ENCODE measurements at regions not wholly inside any gene's neighbourhood (a gene's known extent, or its start where the extent isn't known, plus 50 kb on each side); places are given as distances from the start of the nearest gene placed in this dataset.

- BruUV-seq (replicated peaks) = no TSS peak
- TF ChIP-seq JUN (IDR thresholded peaks at IDR 0.05; ENCODE audit: borderline replicate concordance, insufficient read depth, insufficient read length, low read depth) (no peak), EZH2 (IDR thresholded peaks at IDR 0.05; ENCODE audit: borderline replicate concordance, low read depth, low read length, severe bottlenecking) (no peak), CTCF (IDR thresholded peaks at IDR 0.05; ENCODE audit: extremely low read depth in 1 of 2, insufficient read depth in 1 of 2, low read depth in 1 of 2, low read length in 2 of 2) (no peak), POLR2A (IDR thresholded peaks at IDR 0.05; ENCODE audit: low read depth, low read length) (no peak), MAX (IDR thresholded peaks at IDR 0.05; ENCODE audit: insufficient read depth, insufficient read length) (no peak), FOS (IDR thresholded peaks at IDR 0.05; ENCODE audit: borderline replicate concordance, insufficient read depth, low read length) (no peak), GATA2 (IDR thresholded peaks at IDR 0.05; ENCODE audit: insufficient read depth, insufficient read length, low read depth, low read length) (no peak)
- FAIRE-seq (no peak), DNase-seq (ENCODE audit: low read depth, low spot score) (no peak)
- peaks cover 2 to 4% of the 10 kb centered on the region in 2 experiments for H3K27me3 ChIP-seq (ENCODE audit: control insufficient read depth in 2 of 2, insufficient read depth in 2 of 2, low read length in 2 of 2)
- H3K79me2 ChIP-seq (ENCODE audit: control insufficient read depth, insufficient read depth, low read length) = no peaks in the 10 kb centered on the region
- CTCF ChIA-PET = interaction anchor here (1.6 kb wide), 1 partner anchor 12 kb away, joined by 7 read pairs; no protein-coding TSS in a partner anchor
- no peaks in the 10 kb centered on the region for H3K9me3 ChIP-seq (replicated peaks; ENCODE audit: control insufficient read depth, insufficient read depth, low read length)
- no peaks in the 10 kb centered on the region for H4K20me1 ChIP-seq (replicated peaks; ENCODE audit: control insufficient read depth, extremely low read depth, insufficient read depth, low read length)
- POLR2A ChIA-PET = no interaction called here
- intact Hi-C loops (cut with micrococcal nuclease) (no loop called here), dilution Hi-C loops (cut with MboI; ENCODE audit: extremely low pct_ligation_motif_present, low sequenced_read_pairs) (no loop called here)
- no peak overlapping the region for H3K4me3 ChIP-seq (replicated peaks in 1 of 3; ENCODE audit: insufficient read depth in 1 of 3, low read depth in 1 of 3, low read length in 3 of 3)
- peaks cover 12% of the 10 kb centered on the region for H3K4me1 ChIP-seq (ENCODE audit: control insufficient read depth, extremely low read depth, insufficient read depth, low read length)
- no peak overlapping the region for H3K4me2 ChIP-seq (ENCODE audit: insufficient read depth, low read length)
- H3K27ac ChIP-seq (ENCODE audit: insufficient read depth, low read depth, low read length) = no peak overlapping the region
- H3K9ac ChIP-seq (replicated peaks; ENCODE audit: extremely low read depth, insufficient read depth, low read length) = no peak overlapping the region
- H3K36me3 ChIP-seq (ENCODE audit: control insufficient read depth in 2 of 2, extremely low read depth in 1 of 2, insufficient read depth in 2 of 2, low read length in 2 of 2) = no peaks in the 10 kb centered on the region
- no peak overlapping the region for H2AFZ ChIP-seq (ENCODE audit: low read depth, low read length)
- H3K9me1 ChIP-seq (replicated peaks; ENCODE audit: control insufficient read depth, extremely low read depth, insufficient read depth, low read length) = no peaks in the 10 kb centered on the region
Observed at GRCh38 chr1:231103961-231104360, 57.9 kb upstream of the TRIM67 start.

All from endothelial cell of umbilical vein (primary cell).